ENCODE measurements at regions not wholly inside any gene's neighbourhood (a gene's known extent, or its start where the extent isn't known, plus 50 kb on each side); places are given as distances from the start of the nearest gene placed in this dataset.

DNA sequence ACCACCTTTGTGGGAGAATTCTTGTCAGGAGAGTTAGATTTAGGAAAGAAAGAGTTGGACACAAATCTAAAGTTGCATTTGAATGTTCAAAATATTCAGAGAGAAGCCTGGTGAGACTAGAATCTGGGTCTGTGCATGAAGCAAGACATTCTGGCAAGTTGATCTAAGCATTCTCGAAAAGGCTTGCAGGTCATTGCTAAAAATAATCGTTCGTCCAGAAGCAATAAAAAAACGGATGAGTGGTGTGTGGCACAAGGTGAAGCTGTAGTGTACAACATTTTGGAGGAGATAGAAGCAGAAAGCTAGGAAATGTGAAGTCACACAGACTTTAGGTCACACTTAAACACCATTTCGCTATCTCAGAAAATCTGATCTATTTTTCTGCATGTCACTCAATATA, 114.9 kb upstream of the IFNGR1 start (continued):
- TF ChIP-seq CHD7 (IDR thresholded peaks at IDR 0.05; ENCODE audit: insufficient replicate concordance, low read length) = no peak
- TF ChIP-seq MAFK (IDR thresholded peaks at IDR 0.05; ENCODE audit: low read depth, low read length) = no peak
- TF ChIP-seq RXRA (IDR thresholded peaks at IDR 0.05; ENCODE audit: insufficient read depth, low read depth, low read length) = no peak
- TF ChIP-seq RNF2 (IDR thresholded peaks at IDR 0.05; ENCODE audit: borderline replicate concordance, low read depth, low read length, missing control alignments, poor library complexity, severe bottlenecking) = no peak
- TF ChIP-seq BRCA1 (IDR thresholded peaks at IDR 0.05; ENCODE audit: low read depth, low read length) = no peak
- no peak for TF ChIP-seq BACH1 (IDR thresholded peaks at IDR 0.05; ENCODE audit: low read length)
- no peak for TF ChIP-seq CBX8 (IDR thresholded peaks at IDR 0.05; ENCODE audit: borderline replicate concordance, low read depth, low read length)

All from H1 (cell line).